SK-N-SH treated with all-trans-retinoic acid at 6 μM for 48 hours (cell line): ENCODE measurements at regions not wholly inside any gene's neighbourhood (a gene's known extent, or its start where the extent isn't known, plus 50 kb on each side); places are given as distances from the start of the nearest gene placed in this dataset.

ENCODE experiments used
- ATAC-seq: fragments of 200-7000 bp; cut with Tn5 transposase; 3 replicates; pipeline ENCODE4 v1.9.1; 2020; ENCODE audit warnings: mild to moderate bottlenecking, moderate library complexity
- ARNTL ChIP-seq: fragments of 450-650 bp; formaldehyde crosslinking; IDR thresholded peaks from 2 replicates; pipeline ENCODE4 v1.5.0; 2020; ENCODE audit warnings: low read depth, mild to moderate bottlenecking, moderate library complexity, borderline replicate concordance
- BACH2 ChIP-seq: fragments of 250-450 bp; sonication (Bioruptor Pico); IDR thresholded peaks from 2 replicates; pipeline ENCODE4 v1.9.0; 2021; ENCODE audit warnings: mild to moderate bottlenecking, borderline replicate concordance
- CSDC2 ChIP-seq: fragments of 250-450 bp; sonication (Bioruptor Pico); IDR thresholded peaks from 2 replicates; pipeline ENCODE4 v1.5.0; 2020; ENCODE audit warnings: mild to moderate bottlenecking, moderate library complexity
- GLIS3 ChIP-seq: fragments of 250-450 bp; sonication (Bioruptor Pico); IDR thresholded peaks from 2 replicates; pipeline ENCODE4 v1.5.0; 2020; ENCODE audit warnings: mild to moderate bottlenecking, moderate library complexity
- OSR1 ChIP-seq: fragments of 250-450 bp; sonication (Bioruptor Pico); IDR thresholded peaks from 2 replicates; pipeline ENCODE4 v1.8.0; 2022; ENCODE audit warnings: moderate library complexity, mild to moderate bottlenecking, inconsistent platforms
- POU6F1 ChIP-seq: fragments of 250-450 bp; sonication (Bioruptor Pico); IDR thresholded peaks from 2 replicates; pipeline ENCODE4 v1.8.0; 2021; ENCODE audit warnings: low read depth, mild to moderate bottlenecking, moderate library complexity, borderline replicate concordance
- PPARA ChIP-seq: fragments of 250-450 bp; sonication (Bioruptor Pico); IDR thresholded peaks from 2 replicates; pipeline ENCODE4 v1.5.0; 2020; ENCODE audit warnings: mild to moderate bottlenecking, borderline replicate concordance
- SNAI2 ChIP-seq: fragments of 250-450 bp; sonication (Bioruptor Pico); IDR thresholded peaks from 2 replicates; pipeline ENCODE4 v1.5.0; 2020; ENCODE audit warnings: mild to moderate bottlenecking, moderate library complexity
- TCF4 ChIP-seq: fragments of 250-450 bp; sonication (Bioruptor Pico); IDR thresholded peaks from 2 replicates; pipeline ENCODE4 v1.8.0; 2021; ENCODE audit warnings: mild to moderate bottlenecking, moderate library complexity, borderline replicate concordance
- TOX ChIP-seq: fragments of 250-450 bp; sonication (Bioruptor Pico); IDR thresholded peaks from 2 replicates; pipeline ENCODE4 v1.8.0; 2021; ENCODE audit warnings: mild to moderate bottlenecking, moderate library complexity, borderline replicate concordance
- TSHZ2 ChIP-seq: fragments of 250-450 bp; sonication (Bioruptor Pico); IDR thresholded peaks from 2 replicates; pipeline ENCODE4 v1.5.0; 2020; ENCODE audit warnings: mild to moderate bottlenecking, moderate library complexity
- ZC3H10 ChIP-seq: fragments of 250-450 bp; sonication (Bioruptor Pico); IDR thresholded peaks from 2 replicates; pipeline ENCODE4 v1.5.1; 2021; ENCODE audit warnings: mild to moderate bottlenecking, moderate library complexity
- ZFP30 ChIP-seq: fragments of 450-650 bp; formaldehyde crosslinking; IDR thresholded peaks from 2 replicates; pipeline ENCODE4 v1.5.0; 2022; ENCODE audit warnings: mild to moderate bottlenecking, moderate library complexity
- ZNF565 ChIP-seq: fragments of 450-650 bp; formaldehyde crosslinking; conservative IDR thresholded peaks from 2 replicates; pipeline ENCODE4 v1.5.0; 2020; ENCODE audit warnings: low read depth, mild to moderate bottlenecking, moderate library complexity
- ZNF70 ChIP-seq: fragments of 450-650 bp; formaldehyde crosslinking; IDR thresholded peaks from 2 replicates; pipeline ENCODE4 v1.5.0; 2020; ENCODE audit warnings: mild to moderate bottlenecking, moderate library complexity
- ZNF8 ChIP-seq: fragments of 450-650 bp; formaldehyde crosslinking; IDR thresholded peaks from 2 replicates; pipeline ENCODE4 v1.5.0; 2020; ENCODE audit warnings: mild to moderate bottlenecking, moderate library complexity
- TF ChIP-seq, protein P1 (sequence below): fragments of 250-450 bp; sonication (Bioruptor Pico); IDR thresholded peaks from 2 replicates; pipeline ENCODE4 v1.5.1; 2021; ENCODE audit warnings: mild to moderate bottlenecking, moderate library complexity
- TF ChIP-seq, protein P2 (sequence below): fragments of 250-450 bp; sonication (Bioruptor Pico); IDR thresholded peaks from 2 replicates; pipeline ENCODE4 v1.5.1; 2020; ENCODE audit warnings: low read depth, mild to moderate bottlenecking, moderate library complexity
- TF ChIP-seq, protein P3 (sequence below): fragments of 250-450 bp; sonication (Bioruptor Pico); IDR thresholded peaks from 2 replicates; pipeline ENCODE4 v1.8.0; 2020; ENCODE audit warnings: mild to moderate bottlenecking, moderate library complexity, borderline replicate concordance

DNA sequence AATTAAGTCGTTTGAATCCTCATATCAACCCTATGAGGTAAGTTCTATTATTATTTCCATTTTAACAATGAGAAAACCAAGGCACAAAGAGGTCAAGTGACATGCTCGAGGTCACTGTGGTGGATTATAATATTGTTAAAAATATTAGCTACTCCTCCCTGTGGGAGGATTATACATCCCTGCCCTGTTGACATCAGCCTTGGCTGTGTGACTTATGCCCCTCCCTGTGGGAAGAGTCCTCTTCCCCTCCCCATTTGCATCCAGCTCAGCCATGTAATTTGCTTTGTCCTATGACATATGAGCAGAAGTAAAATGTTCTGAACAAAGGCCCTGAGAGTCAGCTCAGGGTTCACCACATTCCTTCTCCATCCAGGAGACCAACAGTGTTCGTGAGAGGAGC is 152.7 kb upstream of the ZIC3 start:
- ATAC-seq, result no peak
- TF ChIP-seq GLIS3 (CRISPR knock-in tag) (no peak), POU6F1 (CRISPR knock-in tag) (no peak), ARNTL (CRISPR knock-in tag) (no peak), ZNF70 (no peak), ZFP30 (CRISPR knock-in tag) (no peak), ZC3H10 (CRISPR knock-in tag) (no peak)
- TF ChIP-seq, protein P1, sequence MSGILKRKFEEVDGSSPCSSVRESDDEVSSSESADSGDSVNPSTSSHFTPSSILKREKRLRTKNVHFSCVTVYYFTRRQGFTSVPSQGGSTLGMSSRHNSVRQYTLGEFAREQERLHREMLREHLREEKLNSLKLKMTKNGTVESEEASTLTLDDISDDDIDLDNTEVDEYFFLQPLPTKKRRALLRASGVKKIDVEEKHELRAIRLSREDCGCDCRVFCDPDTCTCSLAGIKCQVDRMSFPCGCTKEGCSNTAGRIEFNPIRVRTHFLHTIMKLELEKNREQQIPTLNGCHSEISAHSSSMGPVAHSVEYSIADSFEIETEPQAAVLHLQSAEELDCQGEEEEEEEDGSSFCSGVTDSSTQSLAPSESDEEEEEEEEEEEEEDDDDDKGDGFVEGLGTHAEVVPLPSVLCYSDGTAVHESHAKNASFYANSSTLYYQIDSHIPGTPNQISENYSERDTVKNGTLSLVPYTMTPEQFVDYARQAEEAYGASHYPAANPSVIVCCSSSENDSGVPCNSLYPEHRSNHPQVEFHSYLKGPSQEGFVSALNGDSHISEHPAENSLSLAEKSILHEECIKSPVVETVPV, result no peak
- TF ChIP-seq, protein P2, sequence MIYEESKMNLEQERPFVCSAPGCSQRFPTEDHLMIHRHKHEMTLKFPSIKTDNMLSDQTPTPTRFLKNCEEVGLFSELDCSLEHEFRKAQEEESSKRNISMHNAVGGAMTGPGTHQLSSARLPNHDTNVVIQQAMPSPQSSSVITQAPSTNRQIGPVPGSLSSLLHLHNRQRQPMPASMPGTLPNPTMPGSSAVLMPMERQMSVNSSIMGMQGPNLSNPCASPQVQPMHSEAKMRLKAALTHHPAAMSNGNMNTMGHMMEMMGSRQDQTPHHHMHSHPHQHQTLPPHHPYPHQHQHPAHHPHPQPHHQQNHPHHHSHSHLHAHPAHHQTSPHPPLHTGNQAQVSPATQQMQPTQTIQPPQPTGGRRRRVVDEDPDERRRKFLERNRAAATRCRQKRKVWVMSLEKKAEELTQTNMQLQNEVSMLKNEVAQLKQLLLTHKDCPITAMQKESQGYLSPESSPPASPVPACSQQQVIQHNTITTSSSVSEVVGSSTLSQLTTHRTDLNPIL (CRISPR knock-in tag), result no peak

GRCh38 chrX:137405449-137406140 is 160.3 kb upstream of the ZIC3 start:
- TF ChIP-seq TOX (CRISPR knock-in tag) (no peak), BACH2 (CRISPR knock-in tag) (no peak), TCF4 (CRISPR knock-in tag) (no peak), ARNTL (CRISPR knock-in tag) (no peak), TSHZ2 (no peak), PPARA (CRISPR knock-in tag) (no peak)
- TF ChIP-seq, protein P1, result no peak
- no peak for ATAC-seq

DNA sequence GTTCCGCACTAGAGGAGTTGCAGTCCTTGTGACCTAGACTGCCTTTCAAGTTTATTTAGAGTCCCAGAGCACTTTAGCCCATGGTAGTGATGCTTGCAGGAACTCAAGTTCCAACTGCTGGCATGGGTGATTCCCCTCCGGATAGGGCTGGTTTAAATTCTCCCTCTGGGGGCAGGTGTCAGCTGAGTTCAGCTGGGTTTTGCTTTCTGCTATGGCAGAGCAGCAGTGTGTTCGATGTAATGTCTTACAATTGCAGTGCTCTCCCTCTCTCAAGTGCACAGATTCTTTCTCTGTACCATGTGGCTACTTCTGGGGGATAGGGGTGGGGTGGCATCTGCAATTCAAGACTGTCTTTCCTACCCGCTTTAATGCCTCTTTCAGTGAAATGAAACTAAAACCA is 164.8 kb upstream of the ZIC3 start:
- ATAC-seq, result no peak
- no peak for TF ChIP-seq SNAI2 (CRISPR knock-in tag)
- TF ChIP-seq TCF4 (CRISPR knock-in tag), result no peak
- TF ChIP-seq ZNF70, result no peak

GRCh38 chrX:137387646-137388045 is 178.3 kb upstream of the ZIC3 start:
- ATAC-seq, result no peak
- no peak for TF ChIP-seq CSDC2 (CRISPR knock-in tag)
- TF ChIP-seq TOX (CRISPR knock-in tag), result no peak
- TF ChIP-seq, protein P3, sequence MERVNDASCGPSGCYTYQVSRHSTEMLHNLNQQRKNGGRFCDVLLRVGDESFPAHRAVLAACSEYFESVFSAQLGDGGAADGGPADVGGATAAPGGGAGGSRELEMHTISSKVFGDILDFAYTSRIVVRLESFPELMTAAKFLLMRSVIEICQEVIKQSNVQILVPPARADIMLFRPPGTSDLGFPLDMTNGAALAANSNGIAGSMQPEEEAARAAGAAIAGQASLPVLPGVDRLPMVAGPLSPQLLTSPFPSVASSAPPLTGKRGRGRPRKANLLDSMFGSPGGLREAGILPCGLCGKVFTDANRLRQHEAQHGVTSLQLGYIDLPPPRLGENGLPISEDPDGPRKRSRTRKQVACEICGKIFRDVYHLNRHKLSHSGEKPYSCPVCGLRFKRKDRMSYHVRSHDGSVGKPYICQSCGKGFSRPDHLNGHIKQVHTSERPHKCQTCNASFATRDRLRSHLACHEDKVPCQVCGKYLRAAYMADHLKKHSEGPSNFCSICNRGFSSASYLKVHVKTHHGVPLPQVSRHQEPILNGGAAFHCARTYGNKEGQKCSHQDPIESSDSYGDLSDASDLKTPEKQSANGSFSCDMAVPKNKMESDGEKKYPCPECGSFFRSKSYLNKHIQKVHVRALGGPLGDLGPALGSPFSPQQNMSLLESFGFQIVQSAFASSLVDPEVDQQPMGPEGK (CRISPR knock-in tag), result no peak
- TF ChIP-seq, protein P2 (CRISPR knock-in tag), result no peak
- TF ChIP-seq ZNF8 (CRISPR knock-in tag), result no peak
- TF ChIP-seq, protein P1, result no peak
- TF ChIP-seq OSR1 (CRISPR knock-in tag), result no peak
- TF ChIP-seq ARNTL (CRISPR knock-in tag), result no peak
- no peak for TF ChIP-seq BACH2 (CRISPR knock-in tag)
- no peak for TF ChIP-seq ZC3H10 (CRISPR knock-in tag)
- TF ChIP-seq TCF4 (CRISPR knock-in tag), result no peak
- TF ChIP-seq ZNF565 (CRISPR knock-in tag), result no peak
